ENCODE measurements at regions not wholly inside any gene's neighbourhood (a gene's known extent, or its start where the extent isn't known, plus 50 kb on each side); places are given as distances from the start of the nearest gene placed in this dataset.

DNA sequence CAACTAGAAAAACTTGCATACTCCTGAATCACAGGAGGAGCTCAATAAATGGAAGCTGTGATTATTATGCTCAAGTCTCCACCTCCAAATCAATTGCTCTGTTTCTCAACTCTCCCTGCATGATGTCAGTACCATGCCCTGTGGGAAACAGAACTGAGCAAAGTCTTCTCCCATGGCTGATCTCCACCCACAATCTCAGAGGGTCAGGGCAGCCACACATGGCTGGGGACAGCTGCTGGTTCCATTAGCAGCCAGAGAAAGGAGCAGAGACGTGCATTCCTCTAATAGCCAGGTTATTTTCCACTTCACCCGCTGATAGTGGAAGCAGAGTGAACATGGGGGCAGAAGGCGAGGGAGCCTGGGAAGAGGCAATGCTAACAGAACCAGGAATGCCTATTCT lies 85.5 kb upstream of the TMEM132E start:
- TF ChIP-seq POLR2A (IDR thresholded peaks at IDR 0.05) (no peak), CTCF (IDR thresholded peaks at IDR 0.05 in 8 of 11, conservative IDR thresholded peaks at IDR 0.05 in 3 of 11) (no peak), POLR2AphosphoS5 (IDR thresholded peaks at IDR 0.05) (no peak)
- WGBS, 5 donors, result 71 to 89% (median 82%) methylated on average over 3 of the region's 3 CpGs
- Histone ChIP-seq H3K4me3 (no peak overlapping the region), H3K4me1 (no peaks in the 10 kb centered on the region), H3K9me3 (no peaks in the 10 kb centered on the region), H3K27me3 (replicated peaks in 1 of 7) (peaks cover 0 to 70% (median 0%) of the 10 kb centered on the region in 7 donors), H3K27ac (no peak overlapping the region), H3K36me3 (no peaks in the 10 kb centered on the region)
- intact Hi-C loops (cut with DNase I; ENCODE audit: low total_unique reads), result no loop called here
- DNase-seq, result no peak

- WGBS, 5 donors, result 17 to 38% (median 24%) methylated on average over 11 to 12 of the region's 12 CpGs
- H3K4me3 ChIP-seq, result no peak overlapping the region
- no peaks in the 10 kb centered on the region for H3K4me1 ChIP-seq
- H3K36me3 ChIP-seq, result no peaks in the 10 kb centered on the region
- TF ChIP-seq CTCF (IDR thresholded peaks at IDR 0.05 in 8 of 11, conservative IDR thresholded peaks at IDR 0.05 in 3 of 11) (no peak), POLR2A (IDR thresholded peaks at IDR 0.05) (no peak), POLR2AphosphoS5 (IDR thresholded peaks at IDR 0.05) (no peak)
- no peak overlapping the region for H3K27ac ChIP-seq
- no peaks in the 10 kb centered on the region for H3K9me3 ChIP-seq
- peaks cover 0 to 77% (median 11%) of the 10 kb centered on the region in 7 donors for H3K27me3 ChIP-seq (replicated peaks in 1 of 7)
- intact Hi-C loops (cut with DNase I; ENCODE audit: low total_unique reads), result no loop called here
- DNase-seq, result no peak
Measured at GRCh38 chr17:34487626-34488025, 91.8 kb upstream of the TMEM132E start.

DNA sequence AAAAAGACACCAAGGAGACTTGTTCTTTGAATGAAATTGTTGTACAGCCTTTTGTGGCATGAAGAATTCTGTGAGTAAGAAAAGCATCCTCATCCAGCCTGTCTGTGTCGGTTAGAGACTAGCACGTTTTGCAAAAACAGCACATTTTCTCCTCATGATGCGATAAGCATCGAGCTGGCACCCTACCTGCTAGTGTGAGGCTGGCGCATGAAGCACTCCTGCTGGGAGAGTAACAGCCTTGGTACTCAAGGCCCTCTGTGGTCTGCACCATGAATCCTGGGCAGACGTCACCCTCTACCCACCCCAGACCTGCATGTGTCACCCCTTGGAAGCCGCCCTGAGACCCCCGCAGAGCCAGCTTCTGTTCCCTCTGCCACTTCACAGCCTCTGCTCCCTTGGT lies 92.6 kb upstream of the TMEM132E start:
- TF ChIP-seq POLR2A (IDR thresholded peaks at IDR 0.05) (no peak), CTCF (IDR thresholded peaks at IDR 0.05 in 8 of 11, conservative IDR thresholded peaks at IDR 0.05 in 3 of 11) (no peak), POLR2AphosphoS5 (IDR thresholded peaks at IDR 0.05) (no peak)
- H3K4me3 ChIP-seq, result no peak overlapping the region
- intact Hi-C loops (cut with DNase I; ENCODE audit: low total_unique reads), result no loop called here
- peaks cover 0 to 82% (median 13%) of the 10 kb centered on the region in 7 donors for H3K27me3 ChIP-seq (replicated peaks in 1 of 7)
- no peaks in the 10 kb centered on the region for H3K36me3 ChIP-seq
- 60 to 71% (median 70%) methylated on average over 8 of the region's 8 CpGs for WGBS, 5 donors
- H3K4me1 ChIP-seq, result no peaks in the 10 kb centered on the region
- H3K9me3 ChIP-seq, result no peaks in the 10 kb centered on the region
- H3K27ac ChIP-seq, result no peak overlapping the region
- no peak for DNase-seq

DNA sequence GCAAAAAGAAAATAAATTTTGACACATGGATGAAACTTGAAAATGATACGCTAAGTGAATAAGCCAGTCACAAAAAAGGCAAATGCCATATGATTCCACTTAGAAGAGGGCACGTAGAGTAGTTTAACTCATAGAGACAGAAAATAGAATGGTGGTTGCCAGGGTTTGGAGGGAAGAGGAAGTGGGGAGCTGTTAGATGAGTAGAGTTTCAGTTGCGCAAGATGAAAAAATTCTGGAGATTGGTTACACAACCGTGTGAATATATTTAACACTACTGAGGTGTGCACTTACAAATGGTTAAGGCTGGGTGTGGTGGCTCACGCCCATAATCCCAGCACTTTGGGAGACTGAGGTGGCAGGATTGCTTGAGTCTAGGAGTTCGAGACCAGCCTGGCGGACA lies 93.4 kb upstream of the TMEM132E start:
- Histone ChIP-seq H3K4me3 (no peak overlapping the region), H3K27me3 (replicated peaks in 1 of 7) (peaks cover 0 to 82% (median 13%) of the 10 kb centered on the region in 7 donors), H3K9me3 (no peaks in the 10 kb centered on the region), H3K36me3 (no peaks in the 10 kb centered on the region), H3K27ac (no peak overlapping the region), H3K4me1 (no peaks in the 10 kb centered on the region)
- intact Hi-C loops (cut with DNase I; ENCODE audit: low total_unique reads), result no loop called here
- no peak for DNase-seq
- WGBS, 5 donors, result 43 to 63% (median 47%) methylated on average over 7 of the region's 7 CpGs
- TF ChIP-seq CTCF (IDR thresholded peaks at IDR 0.05 in 8 of 11, conservative IDR thresholded peaks at IDR 0.05 in 3 of 11), result no peak
- no peak for TF ChIP-seq POLR2AphosphoS5 (IDR thresholded peaks at IDR 0.05)
- no peak for TF ChIP-seq POLR2A (IDR thresholded peaks at IDR 0.05)
